ENCODE measurements at regions not wholly inside any gene's neighbourhood (a gene's known extent, or its start where the extent isn't known, plus 50 kb on each side); places are given as distances from the start of the nearest gene placed in this dataset.

DNA sequence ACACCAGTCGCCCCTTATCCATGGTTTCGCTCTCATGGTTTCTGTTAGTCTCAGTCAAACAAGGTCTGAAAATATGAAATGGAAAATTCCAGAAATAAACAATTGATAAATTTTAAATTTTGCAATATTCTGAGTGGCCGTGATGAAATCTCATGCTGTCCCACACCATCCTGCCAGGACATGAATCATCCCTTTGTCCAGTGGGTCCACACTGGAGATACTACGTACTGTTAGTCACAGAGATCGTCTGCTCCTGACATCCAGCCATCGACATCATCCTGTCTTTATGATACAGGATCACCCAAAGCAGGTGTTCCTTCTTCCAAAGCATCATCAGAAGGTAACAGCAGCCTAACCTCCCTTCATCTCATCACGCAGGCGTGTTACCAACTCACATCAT, 76.5 kb upstream of the MSX1 start:
- H3K9me3 Mint-ChIP-seq, result peaks cover 5 to 29% (median 22%) of the 10 kb centered on the region in 7 donors
- DNase-seq, result no peak
- no peak overlapping the region for H3K27ac Mint-ChIP-seq
- H3K4me3 Mint-ChIP-seq, result no peak overlapping the region
- H3K36me3 Mint-ChIP-seq, result peaks cover 5 to 7% of the 10 kb centered on the region in 2 donors
- peaks cover 0 to 8% (median 0%) of the 10 kb centered on the region in 3 donors for H3K27me3 Mint-ChIP-seq
- H3K4me1 Mint-ChIP-seq, result peaks cover 5 to 6% (median 5%) of the 10 kb centered on the region in 3 donors
- ATAC-seq (ENCODE audit: low read depth in 2 of 2), result no peak

DNA sequence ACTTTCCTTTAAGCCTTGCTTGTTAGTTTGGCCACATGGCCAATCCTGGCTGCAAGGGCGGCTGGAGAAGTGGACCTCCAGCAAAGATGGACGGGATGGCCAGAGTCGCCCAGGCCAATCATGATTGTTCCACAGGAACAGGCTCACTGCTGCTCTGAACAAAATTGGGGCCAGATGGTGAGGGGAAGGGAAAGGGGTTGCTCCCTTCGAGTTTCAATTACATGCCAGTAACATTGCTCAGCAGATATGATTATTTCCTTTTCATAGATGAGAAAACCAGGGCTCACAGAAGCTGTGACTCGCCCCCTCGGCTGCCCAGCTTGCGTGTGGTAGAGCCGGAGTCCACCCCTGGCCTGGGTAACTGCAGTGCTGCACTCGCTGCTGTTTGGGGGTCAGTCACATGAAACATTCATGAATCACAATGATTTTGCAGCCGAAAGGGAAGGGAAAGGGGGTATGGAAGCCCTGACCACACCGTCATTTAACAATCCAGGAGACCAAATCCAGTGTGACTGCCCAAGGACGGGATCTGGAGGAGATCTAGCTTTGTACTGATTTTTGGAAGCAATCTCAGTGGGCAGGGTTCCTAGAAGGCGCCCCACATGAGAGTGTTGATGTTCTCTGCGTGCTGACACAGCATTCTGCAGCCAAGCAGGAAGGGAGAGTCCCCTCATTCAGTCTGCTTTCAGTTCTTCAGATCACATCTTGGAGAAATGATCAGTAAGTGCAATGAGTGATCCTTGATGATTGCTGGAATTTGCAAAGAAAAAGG, 77.3 kb upstream of the MSX1 start:
- Mint-ChIP-seq H3K4me1 (no peaks in the 10 kb centered on the region), H3K27me3 (peaks cover 0 to 8% (median 0%) of the 10 kb centered on the region in 3 donors), H3K36me3 (no peaks in the 10 kb centered on the region), H3K27ac (no peak overlapping the region), H3K9me3 (peaks cover 0 to 23% (median 17%) of the 10 kb centered on the region in 7 donors), H3K4me3 (no peak overlapping the region)
- DNase-seq (no peak), ATAC-seq (ENCODE audit: low read depth in 2 of 2) (no peak)

DNA sequence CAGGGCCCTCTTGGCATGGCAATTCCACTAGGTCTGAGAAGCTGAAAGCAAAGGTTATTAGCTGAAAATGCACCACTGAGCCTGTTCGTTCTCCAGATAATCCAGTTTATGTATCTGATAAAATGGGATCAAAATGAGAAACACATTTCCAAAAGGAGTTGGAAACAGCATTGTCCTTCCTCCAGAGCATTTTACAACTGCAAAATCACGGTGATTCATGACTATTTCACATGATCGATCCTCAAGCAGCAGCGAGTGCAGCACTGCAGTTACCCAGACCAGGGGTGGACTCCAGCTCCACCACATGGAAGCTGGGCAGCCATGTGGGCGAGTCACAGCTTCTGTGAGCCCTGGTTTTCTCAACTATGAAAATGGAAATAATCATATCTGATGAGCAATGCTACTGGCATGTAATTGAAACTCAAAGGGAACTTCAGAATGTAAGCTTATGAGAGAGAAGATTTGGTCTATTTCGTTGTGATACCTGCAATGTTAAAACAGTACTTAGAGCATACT, 78.7 kb upstream of the MSX1 start:
- H3K4me1 Mint-ChIP-seq, result no peaks in the 10 kb centered on the region
- H3K9me3 Mint-ChIP-seq, result peaks cover 0 to 13% (median 6%) of the 10 kb centered on the region in 7 donors
- no peak for ATAC-seq (ENCODE audit: low read depth in 2 of 2)
- H3K27me3 Mint-ChIP-seq, result peaks cover 0 to 8% (median 0%) of the 10 kb centered on the region in 3 donors
- H3K27ac Mint-ChIP-seq, result no peak overlapping the region
- no peak overlapping the region for H3K4me3 Mint-ChIP-seq
- no peaks in the 10 kb centered on the region for H3K36me3 Mint-ChIP-seq
- DNase-seq, result no peak

DNA sequence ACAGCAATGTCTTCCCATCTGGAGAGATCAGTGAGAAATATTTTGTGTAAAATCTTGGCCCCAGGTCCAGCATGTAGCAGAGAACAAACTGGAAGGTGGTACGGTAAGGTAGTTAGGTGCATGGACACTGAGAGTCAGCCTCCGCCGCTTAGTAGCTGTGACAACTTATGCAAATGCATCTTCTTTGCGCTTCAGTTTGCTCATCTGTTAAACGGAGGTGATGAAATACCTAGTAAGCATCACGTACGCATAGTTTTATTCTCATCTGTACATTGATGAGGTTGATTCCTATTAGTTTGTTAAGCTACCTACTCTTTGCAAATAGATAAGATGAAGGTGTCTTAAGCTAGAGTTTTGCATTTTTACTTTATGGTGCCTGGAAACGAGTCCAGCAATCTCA, 80.0 kb upstream of the MSX1 start:
- Mint-ChIP-seq H3K27ac (no peak overlapping the region), H3K4me1 (no peaks in the 10 kb centered on the region), H3K36me3 (no peaks in the 10 kb centered on the region), H3K4me3 (no peak overlapping the region), H3K27me3 (peaks cover 0 to 8% (median 0%) of the 10 kb centered on the region in 3 donors), H3K9me3 (peaks cover 0 to 13% (median 6%) of the 10 kb centered on the region in 7 donors)
- DNase-seq (no peak), ATAC-seq (ENCODE audit: low read depth in 2 of 2) (no peak)

DNA sequence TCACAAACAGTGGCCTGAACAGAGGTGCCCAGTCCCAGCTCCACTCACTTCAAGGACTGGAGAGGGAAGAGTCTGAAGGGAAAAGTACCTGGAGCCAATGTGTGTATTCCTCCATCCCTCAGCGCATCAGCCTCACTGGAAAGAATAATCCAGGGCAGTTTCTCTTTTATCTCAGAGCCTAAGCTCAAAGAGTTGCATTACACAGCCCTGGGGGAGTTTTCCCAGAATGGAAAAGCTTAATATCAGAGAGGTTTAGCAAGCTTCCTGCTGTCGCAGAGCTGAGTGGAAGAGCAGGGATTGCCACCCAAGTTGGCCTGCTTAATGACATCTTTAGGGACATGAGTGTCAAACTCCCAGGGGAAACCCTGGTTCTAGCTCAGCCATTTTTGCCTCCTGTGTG, 80.4 kb upstream of the MSX1 start:
- no peaks in the 10 kb centered on the region for H3K36me3 Mint-ChIP-seq
- no peaks in the 10 kb centered on the region for H3K4me1 Mint-ChIP-seq
- H3K27me3 Mint-ChIP-seq, result peaks cover 0 to 8% (median 0%) of the 10 kb centered on the region in 3 donors
- H3K4me3 Mint-ChIP-seq, result no peak overlapping the region
- H3K27ac Mint-ChIP-seq, result no peak overlapping the region
- H3K9me3 Mint-ChIP-seq, result peaks cover 0 to 13% (median 6%) of the 10 kb centered on the region in 7 donors
- DNase-seq, result no peak
- ATAC-seq (ENCODE audit: low read depth in 2 of 2), result no peak

DNA sequence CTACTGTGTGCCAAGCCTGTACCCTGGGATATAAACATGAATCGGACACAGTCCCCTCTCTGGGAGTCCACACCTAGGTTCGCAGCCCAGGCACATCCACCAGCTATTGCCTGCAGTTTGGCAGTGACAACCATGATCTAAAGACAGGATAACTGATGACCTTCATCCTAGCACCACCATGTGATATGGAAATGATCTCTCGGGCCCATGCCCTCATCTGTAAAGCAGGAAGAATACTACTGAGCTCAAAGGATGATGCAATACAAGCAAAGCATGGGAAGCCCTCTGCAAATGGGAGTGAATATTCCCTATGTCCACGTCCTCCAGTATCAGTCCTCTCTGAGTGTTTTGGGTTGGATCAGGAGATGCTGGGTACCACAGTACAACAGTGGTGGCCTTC, 80.9 kb upstream of the MSX1 start:
- no peaks in the 10 kb centered on the region for H3K4me1 Mint-ChIP-seq
- no peaks in the 10 kb centered on the region for H3K36me3 Mint-ChIP-seq
- H3K27ac Mint-ChIP-seq, result peak overlapping the region in 1 of 6 donors; percentile 19
- ATAC-seq (ENCODE audit: low read depth in 2 of 2) (no peak), DNase-seq (no peak)
- H3K27me3 Mint-ChIP-seq, result peaks cover 0 to 8% (median 0%) of the 10 kb centered on the region in 3 donors
- H3K4me3 Mint-ChIP-seq, result no peak overlapping the region
- H3K9me3 Mint-ChIP-seq, result peaks cover 0 to 13% (median 6%) of the 10 kb centered on the region in 7 donors

DNA sequence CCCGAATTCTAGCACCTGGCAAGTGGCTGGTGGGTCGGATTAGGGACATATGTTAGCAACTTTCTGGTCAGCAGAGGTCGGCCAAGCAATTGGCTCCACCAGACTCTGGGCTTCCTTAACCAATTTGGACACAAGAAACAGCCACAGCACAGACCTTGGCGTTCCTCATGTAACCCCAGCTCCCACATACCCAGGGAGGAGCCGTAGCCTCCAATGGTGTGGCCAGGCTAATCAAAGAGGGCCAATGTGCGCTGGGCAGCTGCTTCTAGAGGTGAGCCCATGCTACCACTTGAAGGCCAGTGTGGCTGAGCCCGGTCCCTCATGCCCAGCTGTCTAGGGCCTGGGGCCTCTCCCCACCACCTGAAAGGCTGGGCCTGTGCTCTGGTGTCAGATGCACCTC, 82.5 kb upstream of the MSX1 start:
- H3K36me3 Mint-ChIP-seq, result no peaks in the 10 kb centered on the region
- H3K9me3 Mint-ChIP-seq, result peaks cover 0 to 11% (median 6%) of the 10 kb centered on the region in 7 donors
- ATAC-seq (ENCODE audit: low read depth in 2 of 2) (no peak), DNase-seq (no peak)
- H3K4me3 Mint-ChIP-seq, result no peak overlapping the region
- H3K27me3 Mint-ChIP-seq, result peaks cover 0 to 8% (median 0%) of the 10 kb centered on the region in 3 donors
- no peaks in the 10 kb centered on the region for H3K4me1 Mint-ChIP-seq
- no peak overlapping the region for H3K27ac Mint-ChIP-seq

DNA sequence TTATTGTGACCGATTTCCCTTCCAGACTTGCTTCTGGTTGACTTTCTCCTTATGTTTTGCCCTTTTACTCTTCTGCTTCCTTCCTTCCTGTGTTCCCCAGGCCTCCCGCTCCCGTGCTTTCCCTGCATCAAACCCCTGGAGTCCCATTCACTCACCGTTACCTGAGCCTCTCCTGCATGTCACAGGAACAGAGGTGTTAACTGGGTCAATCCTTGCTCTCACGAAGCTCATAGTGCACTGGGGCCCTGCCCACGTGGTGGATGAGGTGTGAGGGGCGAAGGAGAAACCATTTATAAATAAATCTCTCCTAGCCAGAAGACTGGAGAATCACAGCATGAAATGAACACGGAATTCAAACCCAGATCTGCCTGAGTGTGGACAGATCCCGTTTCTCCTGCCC, 83.1 kb upstream of the MSX1 start:
- no peak for ATAC-seq (ENCODE audit: low read depth in 2 of 2)
- Mint-ChIP-seq H3K27ac (peak overlapping the region in 2 of 6 donors; percentile 19 to 51), H3K9me3 (peaks cover 0 to 11% (median 5%) of the 10 kb centered on the region in 7 donors)

DNA sequence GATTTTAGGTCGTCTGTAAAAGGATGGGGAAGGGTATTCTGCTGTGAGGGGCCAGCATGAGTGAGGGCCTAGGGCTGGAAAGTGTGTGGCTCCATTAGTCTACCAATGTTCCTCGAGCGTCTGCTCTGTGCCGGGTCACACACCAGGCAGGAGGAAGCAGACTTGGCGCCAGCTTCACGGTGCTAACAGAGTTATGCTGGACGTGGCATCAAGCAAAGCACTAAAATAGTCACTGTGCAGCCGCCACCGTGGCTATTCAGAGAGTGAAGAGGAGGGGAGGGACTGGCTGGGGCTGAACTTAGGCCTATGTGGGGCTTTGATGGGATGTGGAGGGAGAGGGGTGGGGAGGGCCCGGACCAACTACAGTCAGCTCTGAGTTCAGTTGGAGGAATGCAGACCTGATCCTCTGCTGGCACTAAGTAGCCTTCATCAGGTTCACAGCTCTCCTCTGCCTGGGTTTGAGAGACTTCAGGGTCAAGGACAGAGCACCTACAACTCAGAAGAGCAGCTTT, 83.9 kb upstream of the MSX1 start:
- Mint-ChIP-seq H3K4me1 (no peaks in the 10 kb centered on the region), H3K27ac (no peak overlapping the region), H3K4me3 (no peak overlapping the region), H3K27me3 (peaks cover 0 to 8% (median 0%) of the 10 kb centered on the region in 3 donors), H3K9me3 (peaks cover 0 to 8% (median 0%) of the 10 kb centered on the region in 7 donors), H3K36me3 (no peaks in the 10 kb centered on the region)
- DNase-seq (no peak), ATAC-seq (ENCODE audit: low read depth in 2 of 2) (no peak)

More for the DNA sequence above, 83.1 kb upstream of the MSX1 start:
- H3K27me3 Mint-ChIP-seq, result peaks cover 0 to 8% (median 0%) of the 10 kb centered on the region in 3 donors
- H3K36me3 Mint-ChIP-seq, result no peaks in the 10 kb centered on the region
- no peak overlapping the region for H3K4me3 Mint-ChIP-seq
- no peaks in the 10 kb centered on the region for H3K4me1 Mint-ChIP-seq
- no peak for DNase-seq

DNA sequence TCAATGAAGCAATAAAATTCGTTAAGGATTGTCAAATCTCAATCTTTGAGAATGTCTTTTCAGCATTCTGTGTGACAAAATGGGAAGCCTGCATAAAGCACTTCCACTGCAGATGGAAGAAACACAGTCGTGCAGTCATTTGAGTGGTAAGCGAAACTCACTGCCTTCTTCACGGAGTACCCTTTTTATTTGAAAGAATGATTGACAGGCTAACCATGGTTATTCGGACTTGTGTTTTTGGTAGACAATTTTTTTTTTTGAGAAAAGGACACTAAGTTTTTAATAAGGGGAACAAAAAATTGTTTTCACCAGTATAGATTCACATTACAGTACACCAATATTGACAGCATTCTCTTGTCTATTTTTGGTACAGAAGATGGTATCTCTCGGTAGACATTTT, 86.9 kb upstream of the MSX1 start:
- DNase-seq (no peak), ATAC-seq (ENCODE audit: low read depth in 2 of 2) (no peak)
- Mint-ChIP-seq H3K4me3 (no peak overlapping the region), H3K27me3 (peaks cover 0 to under 1% (median 0%) of the 10 kb centered on the region in 3 donors), H3K27ac (no peak overlapping the region), H3K36me3 (peaks cover 0 to 1% of the 10 kb centered on the region in 2 donors), H3K9me3 (peaks cover 0 to 2% (median under 1%) of the 10 kb centered on the region in 7 donors), H3K4me1 (no peaks in the 10 kb centered on the region)

DNA sequence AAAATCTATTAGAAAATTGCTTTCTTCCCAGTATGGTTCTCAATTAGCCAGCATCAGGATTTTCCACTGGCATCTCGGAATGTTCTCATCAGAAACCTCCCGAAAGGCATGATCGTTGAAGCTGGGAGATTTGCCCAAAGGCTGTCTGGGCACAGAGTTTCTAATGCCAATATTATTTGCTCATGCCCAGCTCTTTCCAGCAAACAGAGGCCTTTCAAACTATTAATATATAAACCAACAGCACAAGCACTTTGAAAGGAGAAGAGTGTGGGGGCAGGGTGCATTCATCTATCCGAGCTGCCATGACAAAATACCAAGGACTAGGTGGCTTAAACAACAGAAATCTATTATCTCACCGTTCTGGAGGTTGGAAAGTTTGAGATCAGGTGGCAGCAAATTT, 88.3 kb upstream of the MSX1 start:
- peaks cover 0 to 4% (median 2%) of the 10 kb centered on the region in 7 donors for H3K9me3 Mint-ChIP-seq
- no peaks in the 10 kb centered on the region for H3K4me1 Mint-ChIP-seq
- ATAC-seq (ENCODE audit: low read depth in 2 of 2) (no peak), DNase-seq (no peak)
- H3K4me3 Mint-ChIP-seq, result no peak overlapping the region
- H3K27ac Mint-ChIP-seq, result no peak overlapping the region
- peaks cover 0 to 7% of the 10 kb centered on the region in 2 donors for H3K36me3 Mint-ChIP-seq
- peaks cover 0 to 5% (median 0%) of the 10 kb centered on the region in 3 donors for H3K27me3 Mint-ChIP-seq

DNA sequence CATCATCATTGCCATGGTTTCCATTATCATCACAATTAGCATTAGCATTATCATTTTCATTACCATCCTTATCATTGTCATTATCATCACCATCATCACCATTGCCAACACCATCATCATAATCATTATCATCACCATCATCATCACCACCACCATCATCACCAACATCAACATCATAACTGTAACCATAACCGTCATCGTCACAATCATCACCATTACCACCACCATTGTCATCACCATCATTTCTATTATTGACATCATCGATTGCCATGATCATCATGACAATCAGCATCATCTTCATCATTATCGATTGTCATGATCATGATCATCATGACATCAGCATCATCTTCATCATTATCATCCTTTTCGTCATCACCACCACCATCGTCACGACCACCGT, 88.9 kb upstream of the MSX1 start:
- H3K27me3 Mint-ChIP-seq, result peaks cover 0 to 5% (median 0%) of the 10 kb centered on the region in 3 donors
- H3K27ac Mint-ChIP-seq, result no peak overlapping the region
- H3K36me3 Mint-ChIP-seq, result peaks cover 0 to 7% of the 10 kb centered on the region in 2 donors
- peaks cover 0 to 4% (median 2%) of the 10 kb centered on the region in 7 donors for H3K9me3 Mint-ChIP-seq
- H3K4me3 Mint-ChIP-seq, result no peak overlapping the region
- ATAC-seq (ENCODE audit: low read depth in 2 of 2), result no peak
- H3K4me1 Mint-ChIP-seq, result no peaks in the 10 kb centered on the region
- DNase-seq, result no peak

DNA sequence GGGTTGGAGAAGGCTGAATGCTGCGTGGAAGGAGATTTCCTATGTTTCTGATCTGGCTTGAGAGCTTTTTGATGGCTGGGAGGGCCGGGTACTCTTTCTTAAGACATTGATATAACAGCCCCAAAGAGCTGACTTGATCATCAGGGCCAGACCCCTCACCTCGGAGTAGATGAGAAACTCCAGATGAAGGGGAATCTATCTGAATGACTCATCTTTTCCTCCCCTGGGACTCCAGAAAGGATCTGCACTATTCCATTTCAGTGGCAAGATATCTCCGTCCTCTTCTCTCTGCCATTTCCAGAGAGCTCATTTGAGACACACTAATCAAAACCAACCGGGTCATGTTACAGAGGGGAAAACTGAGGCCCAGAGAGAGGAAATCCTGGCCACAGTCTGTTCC, 92.9 kb upstream of the MSX1 start:
- Mint-ChIP-seq H3K4me3 (no peak overlapping the region), H3K9me3 (peaks cover 0 to 7% (median 2%) of the 10 kb centered on the region in 7 donors)
- no peak for ATAC-seq (ENCODE audit: low read depth in 2 of 2)

DNA sequence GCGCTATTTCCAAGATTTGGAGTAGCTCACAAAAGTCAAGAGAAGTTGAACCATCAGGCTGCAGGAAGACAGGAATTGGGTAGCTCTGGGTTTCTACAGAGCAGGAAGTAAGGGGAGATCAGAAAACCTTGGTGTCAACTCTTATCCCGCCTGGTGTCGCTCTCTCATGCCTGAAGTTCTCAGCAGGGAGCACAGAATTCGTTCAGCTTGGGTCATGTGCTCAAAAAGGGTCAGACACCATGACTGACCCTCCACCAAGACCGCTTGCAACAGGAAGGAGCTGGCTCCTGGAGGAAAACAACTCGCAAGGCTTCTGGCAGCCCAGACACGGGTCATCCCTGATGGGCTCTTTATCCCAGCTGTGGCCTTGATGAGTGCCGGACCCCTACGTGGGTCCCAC, 93.7 kb upstream of the MSX1 start:
- DNase-seq, result no peak
- Mint-ChIP-seq H3K9me3 (peaks cover 0 to 7% (median 2%) of the 10 kb centered on the region in 7 donors), H3K27me3 (peaks cover 7 to 18% (median 15%) of the 10 kb centered on the region in 3 donors), H3K36me3 (peaks cover 0 to 7% of the 10 kb centered on the region in 2 donors), H3K4me3 (no peak overlapping the region), H3K27ac (no peak overlapping the region), H3K4me1 (peaks cover 13 to 20% (median 17%) of the 10 kb centered on the region in 3 donors)
- ATAC-seq (ENCODE audit: low read depth in 2 of 2), result no peak

More for the DNA sequence above, 92.9 kb upstream of the MSX1 start:
- Mint-ChIP-seq H3K4me1 (peaks cover 13 to 18% (median 17%) of the 10 kb centered on the region in 3 donors), H3K27me3 (peaks cover 7 to 18% (median 15%) of the 10 kb centered on the region in 3 donors), H3K36me3 (peaks cover 0 to 7% of the 10 kb centered on the region in 2 donors), H3K27ac (no peak overlapping the region)
- DNase-seq, result no peak
